HG03108 (cell line): ENCODE measurements at regions not wholly inside any gene's neighbourhood (a gene's known extent, or its start where the extent isn't known, plus 50 kb on each side); places are given as distances from the start of the nearest gene placed in this dataset.

Experiments
- ATAC-seq: cut with Tn5 transposase; IDR thresholded peaks from one replicate; pipeline ENCODE4 v1.9.1; 2021; ENCODE audit warnings: moderate library complexity; ENCODE audit not compliant: unreplicated experiment

DNA sequence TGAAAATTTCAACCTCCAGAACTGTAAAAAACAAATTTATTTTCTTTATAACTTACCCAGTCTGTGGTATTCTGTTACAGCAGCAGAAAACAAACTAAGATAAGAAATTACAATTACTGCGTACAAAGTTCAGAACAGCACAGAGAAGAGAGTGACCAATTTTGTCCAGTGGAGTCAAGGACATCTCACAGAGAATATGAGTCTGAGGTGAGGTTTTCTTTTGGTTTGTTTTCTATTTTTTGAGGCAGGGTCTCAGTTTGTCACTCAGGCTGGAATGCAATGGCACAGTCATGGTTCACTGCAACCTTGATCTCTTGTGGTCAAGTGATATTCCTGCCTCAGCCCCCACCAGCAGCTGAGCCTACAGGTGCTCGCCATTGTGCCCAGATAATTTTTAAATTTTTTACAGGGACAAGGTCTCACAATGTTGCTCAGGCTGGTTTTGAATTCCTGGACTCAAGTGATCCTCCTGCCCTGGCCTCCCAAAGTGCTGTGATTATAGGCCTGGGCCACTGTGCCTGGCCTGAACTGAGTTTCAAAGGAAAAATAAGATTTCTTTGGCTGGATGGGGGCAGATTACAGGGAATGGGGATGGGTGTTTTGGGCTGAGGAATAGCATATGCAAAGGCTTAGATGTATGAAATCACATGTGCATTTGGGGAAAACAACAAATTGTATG is 201.1 kb upstream of the USP24 start:
- ATAC-seq: no peak

DNA sequence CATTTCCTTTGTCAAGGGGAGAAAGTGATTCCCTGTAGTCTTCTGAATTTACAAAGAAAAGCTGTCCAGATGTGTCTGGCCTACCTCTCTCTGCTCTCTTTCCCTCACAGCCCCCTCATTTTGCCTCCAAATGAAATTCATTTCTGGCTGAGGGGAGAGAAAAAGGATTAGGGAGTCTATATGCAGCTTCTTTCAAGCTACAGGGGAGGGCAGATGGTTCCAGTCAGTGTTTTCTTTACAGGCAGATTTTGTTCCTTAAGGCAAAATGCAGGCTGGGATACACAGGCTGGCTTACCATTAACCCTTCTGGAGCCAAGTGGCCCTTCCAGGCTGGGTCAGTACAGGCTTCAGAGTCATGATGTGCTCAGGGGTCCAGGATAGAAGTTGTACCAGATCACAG is 198.1 kb upstream of the USP24 start:
- no peak for ATAC-seq

DNA sequence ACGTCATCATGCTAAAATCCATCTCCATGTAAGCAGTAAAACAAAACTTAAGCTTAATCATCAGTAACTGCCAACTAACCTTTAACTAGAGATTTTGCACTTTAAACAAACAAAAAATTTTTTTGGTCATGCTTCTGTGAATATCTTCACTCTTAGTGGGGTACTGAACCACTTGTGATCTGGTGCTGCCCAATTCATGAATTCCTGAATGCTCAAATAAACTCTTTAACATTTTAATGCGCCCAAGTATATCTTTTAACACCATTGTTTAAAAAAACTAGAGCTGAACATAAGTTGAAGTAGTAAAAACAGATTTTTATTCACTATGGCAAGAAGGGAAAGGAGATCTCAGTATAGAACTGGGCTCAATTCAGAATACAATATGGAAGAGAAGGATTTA is 196.9 kb upstream of the USP24 start:
- ATAC-seq: no peak

GRCh38 chr1:55402671-55403464 is 187.7 kb upstream of the USP24 start:
- no peak for ATAC-seq

GRCh38 chr1:55402142-55402541 is 187.0 kb upstream of the USP24 start:
- ATAC-seq: no peak

GRCh38 chr1:55400508-55400907 is 185.3 kb upstream of the USP24 start:
- no peak for ATAC-seq

DNA sequence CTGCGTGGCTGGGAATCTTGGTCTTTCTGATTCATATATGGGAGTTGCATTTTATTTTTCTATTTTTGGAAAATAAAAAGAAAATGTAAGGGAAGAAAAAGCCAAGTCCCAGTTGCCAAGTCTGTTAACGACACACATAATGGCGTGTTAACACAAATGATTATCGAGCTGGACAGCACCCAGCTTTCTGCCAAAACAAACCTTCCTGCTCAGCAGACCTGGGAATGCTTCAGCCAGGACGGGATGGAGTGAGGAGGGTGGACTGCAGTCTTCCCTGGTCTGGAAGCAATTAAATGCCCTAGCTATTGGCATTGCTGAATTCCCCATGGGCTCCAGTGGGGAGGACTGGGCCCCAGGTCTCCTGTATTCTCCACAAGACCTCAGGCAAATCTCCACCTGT is 184.2 kb upstream of the USP24 start:
- ATAC-seq: no peak

DNA sequence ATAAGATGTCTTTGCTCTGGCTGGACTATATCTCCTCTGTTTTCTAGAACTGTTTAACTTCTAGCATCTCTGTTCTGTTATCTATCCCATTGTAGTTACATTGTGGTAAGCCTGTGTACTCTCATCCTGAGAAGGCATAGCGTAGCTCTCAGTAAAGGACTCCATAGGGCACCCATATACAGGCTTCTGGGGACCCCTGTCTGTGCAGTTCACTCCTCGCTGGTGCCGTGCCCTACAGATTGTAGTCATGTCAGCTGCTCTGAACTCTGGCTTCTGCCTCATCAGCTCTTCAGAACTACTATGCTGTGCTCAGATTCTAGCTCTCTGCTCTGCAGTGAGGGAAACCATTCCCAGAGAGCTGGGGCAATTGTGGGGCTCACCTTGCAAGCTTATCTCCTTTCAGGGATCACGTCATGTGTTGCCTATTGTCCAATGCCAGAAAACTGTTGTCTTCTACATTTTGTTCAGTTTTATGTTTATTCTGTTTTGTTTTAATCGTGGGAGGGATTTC is 181.3 kb upstream of the USP24 start:
- ATAC-seq: no peak

DNA sequence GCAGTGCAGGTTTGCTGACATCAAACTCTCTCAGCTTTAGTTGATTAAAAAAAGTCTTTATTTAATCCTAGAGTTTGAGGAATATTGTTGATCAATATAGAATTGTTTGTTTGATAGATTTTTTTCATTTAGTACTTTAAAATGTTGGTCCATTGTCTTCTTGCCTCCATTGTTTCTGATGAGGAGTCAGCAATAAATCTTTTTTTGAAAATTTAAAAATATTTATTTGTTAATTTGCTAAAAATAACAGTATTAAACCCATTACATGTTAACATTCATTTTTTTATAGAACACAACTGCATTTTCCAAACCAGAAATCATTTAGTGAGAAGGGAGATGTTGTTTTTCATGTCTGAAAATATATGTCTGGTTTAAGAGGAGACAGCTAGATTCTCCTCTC is 173.8 kb upstream of the USP24 start:
- ATAC-seq: no peak

- no peak for ATAC-seq
Measured at GRCh38 chr1:55387145-55387544, 172.0 kb upstream of the USP24 start.

- ATAC-seq: no peak
Measured at GRCh38 chr1:55386456-55386855, 171.3 kb upstream of the USP24 start.

GRCh38 chr1:55385402-55386018 is 170.3 kb upstream of the USP24 start:
- no peak for ATAC-seq

- no peak for ATAC-seq
Measured at GRCh38 chr1:55384637-55385036, 169.5 kb upstream of the USP24 start.

- no peak for ATAC-seq
Measured at GRCh38 chr1:55382806-55383305, 167.7 kb upstream of the USP24 start.

GRCh38 chr1:55381983-55382382 is 166.8 kb upstream of the USP24 start:
- no peak for ATAC-seq

DNA sequence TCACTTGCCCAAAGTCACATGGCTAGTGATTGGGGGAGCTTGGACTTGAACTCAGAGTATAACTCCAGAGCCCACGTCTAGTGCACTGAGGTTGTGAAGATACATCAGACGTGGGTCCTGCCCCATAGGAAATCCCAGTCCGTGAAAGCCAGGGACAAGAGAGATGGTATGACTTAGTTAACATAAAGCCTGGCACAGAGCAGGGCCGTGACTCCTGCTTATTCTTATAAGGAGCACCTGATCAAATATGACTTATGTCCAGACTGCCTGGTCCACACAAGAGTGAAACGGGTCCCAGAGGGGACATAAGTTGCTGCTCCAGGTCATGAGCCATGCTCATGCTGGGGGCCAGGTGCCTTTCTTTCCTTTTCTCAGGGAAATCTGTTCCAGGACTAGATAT is 166.3 kb upstream of the USP24 start:
- ATAC-seq: no peak

DNA sequence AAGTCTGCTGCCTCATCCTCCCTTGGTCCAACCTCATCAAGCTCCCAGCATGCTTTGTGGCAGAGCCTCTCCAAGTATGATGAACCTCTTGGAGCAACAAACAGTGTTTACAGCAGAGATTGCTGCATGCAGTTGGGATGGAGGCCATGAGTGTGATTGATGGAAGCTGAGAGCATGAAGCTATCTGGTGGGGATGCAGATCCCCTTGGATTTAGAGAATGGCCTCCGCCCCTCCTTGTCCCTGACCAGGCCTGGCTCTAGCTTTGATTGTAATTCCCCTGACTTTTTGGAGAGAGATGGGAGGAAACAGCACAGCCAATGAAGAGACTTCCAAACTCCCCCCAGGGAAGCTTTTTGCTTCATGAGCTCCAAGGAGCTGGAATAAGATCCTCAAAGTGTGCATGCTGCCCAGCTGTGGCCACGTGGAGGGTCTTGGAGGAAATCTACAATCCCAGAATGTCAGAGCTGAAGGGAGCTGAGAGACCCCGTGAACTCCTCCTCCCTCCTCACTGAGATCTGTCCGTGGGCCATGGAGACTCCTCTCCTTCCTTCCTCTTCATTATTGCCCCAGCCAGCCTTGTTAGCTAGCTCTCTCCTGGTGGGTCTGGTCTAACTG is 165.3 kb upstream of the USP24 start:
- ATAC-seq: no peak

- ATAC-seq: no peak
Measured at GRCh38 chr1:55378582-55378981, 163.4 kb upstream of the USP24 start.

GRCh38 chr1:55376897-55377296 is 161.7 kb upstream of the USP24 start:
- no peak for ATAC-seq

GRCh38 chr1:55375617-55376258 is 160.6 kb upstream of the USP24 start:
- no peak for ATAC-seq
